Activated CD4-positive, alpha-beta T cell treated with anti-CD3 and anti-CD28 coated beads, Interleukin-2, amount 50 U/mL, for 1 hour (primary cell): ENCODE measurements at regions not wholly inside any gene's neighbourhood (a gene's known extent, or its start where the extent isn't known, plus 50 kb on each side); places are given as distances from the start of the nearest gene placed in this dataset.

Experiments used
- DNase-seq: peaks from one replicate; pipeline ENCODE4 v3.0.0-alpha.2; 2020

DNA sequence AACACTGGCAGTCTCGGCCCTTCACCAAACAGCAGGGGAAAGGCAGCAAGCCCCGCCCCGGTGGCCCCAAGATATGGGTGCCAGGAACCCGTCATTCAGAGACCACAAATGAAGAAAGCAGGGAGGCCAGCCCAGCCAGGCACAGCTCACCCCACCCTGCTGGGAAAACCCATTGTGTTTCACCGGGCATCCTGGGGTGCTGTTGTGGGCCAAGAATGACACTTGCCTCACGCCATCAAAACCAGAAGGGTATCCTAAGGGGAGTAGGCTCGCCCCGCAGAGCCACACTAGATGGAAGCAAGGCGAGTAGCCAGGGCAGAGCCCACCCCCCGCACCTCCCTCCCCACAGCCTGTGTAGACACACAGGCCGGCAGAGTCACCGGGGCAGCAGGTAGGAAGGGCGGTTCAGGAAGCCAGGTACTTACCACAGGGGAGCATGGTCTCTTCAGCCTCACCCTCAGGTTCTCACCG, 72.5 kb upstream of the KCNMA1 start:
- DNase-seq: no peak

GRCh38 chr10:77707570-77707969, 70.0 kb upstream of the KCNMA1 start:
- DNase-seq: no peak

DNA sequence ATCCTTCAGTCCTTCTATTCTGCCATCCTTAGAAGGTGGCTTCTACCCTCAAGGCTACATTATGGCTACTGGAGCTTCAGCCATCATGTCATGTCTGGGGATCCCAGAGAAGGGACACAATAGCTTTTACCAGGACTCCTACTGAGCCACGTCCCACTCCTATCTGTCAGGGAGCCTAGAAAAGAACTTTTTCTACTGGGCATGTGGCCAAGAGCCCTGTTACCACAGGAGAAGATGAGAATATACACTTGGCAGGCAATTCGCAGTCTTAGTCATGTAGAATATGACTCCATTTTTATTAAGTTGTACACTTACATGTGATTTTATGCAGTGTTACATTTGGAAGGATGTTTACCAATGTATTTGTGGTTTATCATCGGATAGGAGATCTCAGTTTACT, 64.6 kb upstream of the KCNMA1 start:
- DNase-seq: no peak

DNA sequence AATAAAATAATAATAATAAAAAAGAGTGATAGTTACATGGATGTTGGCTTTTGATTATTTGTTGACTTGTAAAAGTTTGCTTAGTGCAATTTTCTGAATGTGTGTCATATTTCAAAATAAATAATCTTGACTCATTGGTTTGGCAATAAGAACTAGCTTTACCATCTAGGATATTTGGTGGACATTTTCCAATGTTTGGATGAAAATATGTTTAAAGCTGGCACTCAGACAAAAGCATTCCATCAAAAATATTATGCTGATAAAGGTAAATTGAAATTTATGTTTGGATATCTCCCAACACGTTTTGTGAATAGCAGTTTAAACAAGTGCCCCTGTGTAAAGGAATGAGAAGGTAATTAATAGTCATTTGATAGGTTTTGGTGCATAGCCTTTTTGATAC, 62.5 kb upstream of the KCNMA1 start:
- no peak for DNase-seq

- no peak for DNase-seq
Measured at GRCh38 chr10:77699080-77699645, 61.6 kb upstream of the KCNMA1 start.

- DNase-seq: no peak
Measured at GRCh38 chr10:77698267-77698931, 60.8 kb upstream of the KCNMA1 start.

DNA sequence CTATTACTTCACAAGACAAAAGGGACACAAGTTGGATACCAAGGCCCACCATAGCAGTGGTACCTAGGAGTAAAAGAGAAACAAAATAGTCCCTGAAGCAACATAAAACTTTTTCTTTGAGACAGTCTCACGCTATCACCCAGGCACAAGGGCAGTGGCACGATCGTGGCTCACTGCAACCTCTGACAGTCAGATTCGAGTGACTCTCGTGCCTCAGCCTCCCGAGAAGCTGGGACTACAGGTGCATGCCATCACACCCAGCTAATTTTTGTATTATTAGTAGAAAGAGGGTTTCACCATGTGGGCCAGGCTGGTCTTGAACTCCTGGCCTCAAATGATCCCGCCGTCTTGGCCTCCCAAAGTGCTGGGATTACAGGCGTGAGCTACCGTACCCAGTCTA, 59.0 kb upstream of the KCNMA1 start:
- no peak for DNase-seq

- DNase-seq: no peak
Measured at GRCh38 chr10:77695186-77695585, 57.6 kb upstream of the KCNMA1 start.

- no peak for DNase-seq
Measured at GRCh38 chr10:77692782-77693181, 55.2 kb upstream of the KCNMA1 start.

GRCh38 chr10:77689339-77689738, 51.7 kb upstream of the KCNMA1 start:
- no peak for DNase-seq

DNA sequence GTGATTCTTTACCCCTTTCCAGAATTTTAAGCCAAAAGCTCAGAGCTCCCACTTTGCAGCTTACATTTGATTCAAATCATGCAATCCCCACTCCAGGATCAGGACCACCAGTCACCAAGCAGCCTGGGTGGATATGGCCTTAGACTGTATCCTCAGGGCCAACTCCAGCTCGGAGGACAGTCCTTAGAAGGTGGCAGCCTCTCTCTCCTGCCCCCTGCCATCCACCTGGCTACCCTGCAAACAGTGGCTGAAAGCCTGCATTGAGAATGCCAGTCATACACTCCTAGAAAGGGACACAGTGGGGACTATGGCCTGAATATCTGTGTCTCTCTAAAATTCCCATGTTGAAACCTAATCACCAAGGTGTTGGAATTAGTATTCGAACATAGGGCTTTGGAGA, 50.0 kb upstream of the KCNMA1 start:
- no peak for DNase-seq
